Mucosa of rectum (tissue), 2 donors: ENCODE measurements at regions not wholly inside any gene's neighbourhood (a gene's known extent, or its start where the extent isn't known, plus 50 kb on each side); places are given as distances from the start of the nearest gene placed in this dataset.

Experiments
- H3K27ac ChIP-seq, 2 donors: one replicate each; pipeline ENCODE4 v1.7.0; 2013; ENCODE audit warnings: inconsistent platforms in 2 of 2, low read depth in 2 of 2, low read length in 2 of 2
- H3K27me3 ChIP-seq, 2 donors: one replicate each; pipeline ENCODE4 v1.7.0; 2013; ENCODE audit warnings: low read length in 2 of 2; ENCODE audit not compliant: control insufficient read depth in 2 of 2, insufficient read depth in 2 of 2
- H3K36me3 ChIP-seq, 2 donors: one replicate each; pipeline ENCODE4 v1.7.0; 2013; ENCODE audit warnings: low read length in 2 of 2; ENCODE audit not compliant: control insufficient read depth in 2 of 2, insufficient read depth in 2 of 2
- H3K4me1 ChIP-seq, 2 donors: one replicate each; pipeline ENCODE4 v1.7.0; 2013; ENCODE audit warnings: low read length in 2 of 2, mild to moderate bottlenecking in 1 of 2; ENCODE audit not compliant: control insufficient read depth in 2 of 2, insufficient read depth in 2 of 2
- H3K4me3 ChIP-seq, 2 donors: one replicate each; pipeline ENCODE4 v1.7.0; 2013; ENCODE audit warnings: low read length in 2 of 2
- H3K9ac ChIP-seq, 2 donors: one replicate each; pipeline ENCODE4 v1.7.0; 2013; ENCODE audit warnings: low read length in 2 of 2, low read depth in 1 of 2, mild to moderate bottlenecking in 1 of 2
- H3K9me3 ChIP-seq, 2 donors: one replicate each; pipeline ENCODE4 v1.7.0; 2013; ENCODE audit warnings: low read length in 2 of 2; ENCODE audit not compliant: control insufficient read depth in 2 of 2
- donor health status: healthy.
- donor health status: Normal muscosa, but diverticular disease.

GRCh38 chr4:26213317-26213716 is 107.5 kb upstream of the RBPJ start:
- H3K27ac ChIP-seq, result no peak overlapping the region
- no peaks in the 10 kb centered on the region for H3K9me3 ChIP-seq
- peaks cover 0 to under 1% of the 10 kb centered on the region in 2 donors for H3K4me1 ChIP-seq
- no peak overlapping the region for H3K9ac ChIP-seq
- peaks cover 0 to 2% of the 10 kb centered on the region in 2 donors for H3K27me3 ChIP-seq
- H3K4me3 ChIP-seq, result no peak overlapping the region
- H3K36me3 ChIP-seq, result no peaks in the 10 kb centered on the region

GRCh38 chr4:26214994-26215393 is 105.8 kb upstream of the RBPJ start:
- H3K27ac ChIP-seq, result no peak overlapping the region
- no peak overlapping the region for H3K4me3 ChIP-seq
- H3K9ac ChIP-seq, result no peak overlapping the region
- no peaks in the 10 kb centered on the region for H3K36me3 ChIP-seq
- peaks cover 0 to 3% of the 10 kb centered on the region in 2 donors for H3K4me1 ChIP-seq
- H3K27me3 ChIP-seq, result peaks cover 0 to 2% of the 10 kb centered on the region in 2 donors
- H3K9me3 ChIP-seq, result no peaks in the 10 kb centered on the region

GRCh38 chr4:26215725-26216124 is 105.1 kb upstream of the RBPJ start:
- H3K27ac ChIP-seq, result no peak overlapping the region
- H3K4me3 ChIP-seq, result no peak overlapping the region
- H3K36me3 ChIP-seq, result no peaks in the 10 kb centered on the region
- no peak overlapping the region for H3K9ac ChIP-seq
- peaks cover 0 to 3% of the 10 kb centered on the region in 2 donors for H3K4me1 ChIP-seq
- no peaks in the 10 kb centered on the region for H3K27me3 ChIP-seq
- no peaks in the 10 kb centered on the region for H3K9me3 ChIP-seq

- Histone ChIP-seq H3K4me3 (no peak overlapping the region), H3K4me1 (peaks cover 0 to 3% of the 10 kb centered on the region in 2 donors), H3K27ac (peak overlapping the region; percentile 49 to 50), H3K9me3 (no peaks in the 10 kb centered on the region), H3K9ac (no peak overlapping the region), H3K36me3 (no peaks in the 10 kb centered on the region), H3K27me3 (no peaks in the 10 kb centered on the region)
Observed at GRCh38 chr4:26217481-26217880, 103.3 kb upstream of the RBPJ start.

GRCh38 chr4:26217961-26218676 is 102.7 kb upstream of the RBPJ start:
- Histone ChIP-seq H3K4me3 (peak overlapping the region in 1 of 2 donors; percentile 37), H3K9ac (no peak overlapping the region)

GRCh38 chr4:26218677-26219605 is 101.9 kb upstream of the RBPJ start:
- H3K36me3 ChIP-seq, result no peaks in the 10 kb centered on the region
- H3K4me3 ChIP-seq, result no peak overlapping the region
- no peaks in the 10 kb centered on the region for H3K27me3 ChIP-seq
- H3K9me3 ChIP-seq, result no peaks in the 10 kb centered on the region
- H3K9ac ChIP-seq, result no peak overlapping the region
- H3K27ac ChIP-seq, result peak overlapping the region; percentile 49 to 50
- peaks cover 0 to 3% of the 10 kb centered on the region in 2 donors for H3K4me1 ChIP-seq

More at GRCh38 chr4:26217961-26218676, 102.7 kb upstream of the RBPJ start:
- Histone ChIP-seq H3K36me3 (no peaks in the 10 kb centered on the region), H3K27ac (peak overlapping the region; percentile 49 to 50), H3K9me3 (no peaks in the 10 kb centered on the region), H3K27me3 (no peaks in the 10 kb centered on the region), H3K4me1 (peaks cover 0 to 3% of the 10 kb centered on the region in 2 donors)

- no peak overlapping the region for H3K4me3 ChIP-seq
- H3K27ac ChIP-seq, result no peak overlapping the region
- H3K27me3 ChIP-seq, result no peaks in the 10 kb centered on the region
- no peak overlapping the region for H3K9ac ChIP-seq
- no peaks in the 10 kb centered on the region for H3K9me3 ChIP-seq
- no peaks in the 10 kb centered on the region for H3K36me3 ChIP-seq
- H3K4me1 ChIP-seq, result peaks cover 0 to 3% of the 10 kb centered on the region in 2 donors
Observed at GRCh38 chr4:26220696-26221095, 100.1 kb upstream of the RBPJ start.

- Histone ChIP-seq H3K36me3 (no peaks in the 10 kb centered on the region), H3K9me3 (no peaks in the 10 kb centered on the region), H3K27ac (no peak overlapping the region), H3K4me3 (no peak overlapping the region), H3K27me3 (no peaks in the 10 kb centered on the region), H3K9ac (no peak overlapping the region), H3K4me1 (peaks cover 0 to 3% of the 10 kb centered on the region in 2 donors)
Observed at GRCh38 chr4:26223155-26223554, 97.7 kb upstream of the RBPJ start.

GRCh38 chr4:26226629-26227376 is 94.0 kb upstream of the RBPJ start:
- Histone ChIP-seq H3K27me3 (no peaks in the 10 kb centered on the region), H3K27ac (no peak overlapping the region), H3K4me3 (no peak overlapping the region), H3K9me3 (no peaks in the 10 kb centered on the region), H3K4me1 (no peaks in the 10 kb centered on the region), H3K36me3 (no peaks in the 10 kb centered on the region), H3K9ac (no peak overlapping the region)
